Thymus (tissue), 11 donors: ENCODE measurements at regions not wholly inside any gene's neighbourhood (a gene's known extent, or its start where the extent isn't known, plus 50 kb on each side); places are given as distances from the start of the nearest gene placed in this dataset.

Experiments used
- DNase-seq, 9 donors: peaks; one replicate each; pipeline ENCODE4 v3.0.0-alpha.2; 2013; ENCODE audit warnings: low spot score in 9 of 9, low read depth in 6 of 9, missing footprints in 1 of 9
- H3K27ac ChIP-seq, 2 donors: one replicate each; pipeline ENCODE4 v1.5.1; 2013; ENCODE audit warnings: control low read depth in 1 of 2, low read depth in 1 of 2, low read length in 1 of 2, mild to moderate bottlenecking in 1 of 2, moderate library complexity in 1 of 2
- H3K27me3 ChIP-seq, 2 donors: one replicate each; pipeline ENCODE4 v1.5.1; 2013; ENCODE audit warnings: low read length in 1 of 2; ENCODE audit not compliant: control insufficient read depth in 2 of 2, insufficient read depth in 1 of 2
- H3K36me3 ChIP-seq, 2 donors: one replicate each; pipeline ENCODE4 v1.5.1; 2013; ENCODE audit warnings: low read length in 1 of 2, mild to moderate bottlenecking in 1 of 2, moderate library complexity in 1 of 2; ENCODE audit not compliant: control insufficient read depth in 2 of 2, insufficient read depth in 2 of 2
- H3K4me1 ChIP-seq, 2 donors: one replicate each; pipeline ENCODE4 v1.5.1; 2013; ENCODE audit warnings: low read length in 2 of 2; ENCODE audit not compliant: control insufficient read depth in 2 of 2, insufficient read depth in 2 of 2
- H3K4me3 ChIP-seq, 2 donors: one replicate each; pipeline ENCODE4 v1.5.1; 2013; ENCODE audit warnings: low read length in 2 of 2, control low read depth in 1 of 2, mild to moderate bottlenecking in 1 of 2
- H3K9me3 ChIP-seq, 2 donors: one replicate each; pipeline ENCODE4 v1.5.1; 2013; ENCODE audit warnings: low read length in 1 of 2, mild to moderate bottlenecking in 1 of 2; ENCODE audit not compliant: control insufficient read depth in 2 of 2, insufficient read depth in 1 of 2
- WGBS: extraction: QIAGEN DNeasy Blood & Tissue Kit; methylation state at CpG from one replicate; pipeline ENCODE4 v1.1.7; 2013; 5-methylcytosine and 5-hydroxymethylcytosine counted together
- donor health status: healthy.

GRCh38 chr6:6922166-6922565 lies 185.6 kb upstream of the RREB1 start:
- Histone ChIP-seq H3K4me3 (no peak overlapping the region), H3K36me3 (no peaks in the 10 kb centered on the region), H3K4me1 (peaks cover 3 to 24% of the 10 kb centered on the region in 2 donors), H3K27me3 (no peaks in the 10 kb centered on the region), H3K27ac (no peak overlapping the region), H3K9me3 (peaks cover 0 to 3% of the 10 kb centered on the region in 2 donors)
- 96% methylated on average over 1 of the region's 1 CpG for WGBS
- DNase-seq = no peak

GRCh38 chr6:6923605-6924004 lies 184.2 kb upstream of the RREB1 start:
- Histone ChIP-seq H3K9me3 (peaks cover 0 to 3% of the 10 kb centered on the region in 2 donors), H3K4me1 (peaks cover 0 to 20% of the 10 kb centered on the region in 2 donors), H3K27me3 (no peaks in the 10 kb centered on the region), H3K36me3 (no peaks in the 10 kb centered on the region), H3K4me3 (no peak overlapping the region), H3K27ac (no peak overlapping the region)
- WGBS = 86% methylated on average over 5 of the region's 5 CpGs
- no peak for DNase-seq

GRCh38 chr6:6924708-6925107 lies 183.1 kb upstream of the RREB1 start:
- Histone ChIP-seq H3K9me3 (peaks cover 0 to 3% of the 10 kb centered on the region in 2 donors), H3K27ac (no peak overlapping the region), H3K27me3 (no peaks in the 10 kb centered on the region), H3K4me3 (no peak overlapping the region), H3K36me3 (no peaks in the 10 kb centered on the region), H3K4me1 (peaks cover 0 to 19% of the 10 kb centered on the region in 2 donors)
- DNase-seq = no peak
- WGBS = 91% methylated on average over 5 of the region's 5 CpGs

- H3K4me3 ChIP-seq = no peak overlapping the region
- no peaks in the 10 kb centered on the region for H3K27me3 ChIP-seq
- H3K27ac ChIP-seq = no peak overlapping the region
- WGBS = 99% methylated on average over 10 of the region's 10 CpGs
- no peak for DNase-seq
- H3K9me3 ChIP-seq = peaks cover 0 to 3% of the 10 kb centered on the region in 2 donors
- H3K36me3 ChIP-seq = no peaks in the 10 kb centered on the region
- peaks cover 0 to 17% of the 10 kb centered on the region in 2 donors for H3K4me1 ChIP-seq
These were observed 182.2 kb upstream of the RREB1 start for GRCh38 chr6:6925391-6926164.

GRCh38 chr6:6926856-6927255 lies 180.9 kb upstream of the RREB1 start:
- Histone ChIP-seq H3K4me1 (peaks cover 0 to 24% of the 10 kb centered on the region in 2 donors), H3K9me3 (no peaks in the 10 kb centered on the region), H3K36me3 (no peaks in the 10 kb centered on the region), H3K27me3 (no peaks in the 10 kb centered on the region), H3K4me3 (no peak overlapping the region), H3K27ac (no peak overlapping the region)
- DNase-seq = no peak
- 76% methylated on average over 7 of the region's 7 CpGs for WGBS

GRCh38 chr6:6927521-6928361 lies 180.0 kb upstream of the RREB1 start:
- peaks cover 0 to 24% of the 10 kb centered on the region in 2 donors for H3K4me1 ChIP-seq
- H3K9me3 ChIP-seq = no peaks in the 10 kb centered on the region
- H3K36me3 ChIP-seq = no peaks in the 10 kb centered on the region
- no peak overlapping the region for H3K27ac ChIP-seq
- 94% methylated on average over 20 of the region's 20 CpGs for WGBS
- no peak overlapping the region for H3K4me3 ChIP-seq
- DNase-seq = peak in 1 of 9 donors; percentile 24
- no peaks in the 10 kb centered on the region for H3K27me3 ChIP-seq

- peaks cover 0 to 24% of the 10 kb centered on the region in 2 donors for H3K4me1 ChIP-seq
- H3K27ac ChIP-seq = no peak overlapping the region
- H3K36me3 ChIP-seq = no peaks in the 10 kb centered on the region
- H3K4me3 ChIP-seq = no peak overlapping the region
- DNase-seq = no peak
- WGBS = 96% methylated on average over 9 of the region's 9 CpGs
- H3K9me3 ChIP-seq = no peaks in the 10 kb centered on the region
- no peaks in the 10 kb centered on the region for H3K27me3 ChIP-seq
These were observed 177.4 kb upstream of the RREB1 start for GRCh38 chr6:6930223-6930880.

- H3K27ac ChIP-seq = peak overlapping the region in 1 of 2 donors; percentile 18
- H3K36me3 ChIP-seq = no peaks in the 10 kb centered on the region
- DNase-seq = no peak
- H3K27me3 ChIP-seq = no peaks in the 10 kb centered on the region
- H3K4me1 ChIP-seq = peaks cover 0 to 21% of the 10 kb centered on the region in 2 donors
- WGBS = 90% methylated on average over 9 of the region's 9 CpGs
- no peak overlapping the region for H3K4me3 ChIP-seq
- H3K9me3 ChIP-seq = no peaks in the 10 kb centered on the region
These were observed 176.4 kb upstream of the RREB1 start for GRCh38 chr6:6931071-6932025.
